ENCODE measurements at regions not wholly inside any gene's neighbourhood (a gene's known extent, or its start where the extent isn't known, plus 50 kb on each side); places are given as distances from the start of the nearest gene placed in this dataset.

- no peak for TF ChIP-seq CTCF (IDR thresholded peaks at IDR 0.05 in 4 of 5, conservative IDR thresholded peaks at IDR 0.05 in 1 of 5)
- TF ChIP-seq POLR2A (IDR thresholded peaks at IDR 0.05), result no peak
These were observed 108.6 kb upstream of the GJB6 start for GRCh38 chr13:20340759-20341171.

Data from gastrocnemius medialis (tissue), 4 donors.